GM18499 (cell line): ENCODE measurements at regions not wholly inside any gene's neighbourhood (a gene's known extent, or its start where the extent isn't known, plus 50 kb on each side); places are given as distances from the start of the nearest gene placed in this dataset.
"Not testable (repeated sequence)": the region's sequence is repeated elsewhere in the genome, so short reads cannot be mapped to it uniquely, and the experiment has no call there.

Source experiments
- ATAC-seq: cut with Tn5 transposase; IDR thresholded peaks from one replicate; pipeline ENCODE4 v1.9.1; 2021; ENCODE audit warnings: moderate number of reproducible peaks; ENCODE audit not compliant: insufficient read depth, unreplicated experiment

GRCh38 chr10:106114656-106115186 is 1049.8 kb downstream of the SORCS1 start:
- ATAC-seq, result no peak

GRCh38 chr10:106111246-106111645 is 1053.3 kb downstream of the SORCS1 start:
- ATAC-seq, result no peak

GRCh38 chr10:106107706-106108105 is 1056.8 kb downstream of the SORCS1 start:
- ATAC-seq, result no peak

- ATAC-seq, result no peak
These were observed 1058.4 kb downstream of the SORCS1 start for GRCh38 chr10:106106114-106106513.

- no peak for ATAC-seq
These were observed 1074.7 kb downstream of the SORCS1 start for GRCh38 chr10:106089855-106090254.

- no peak for ATAC-seq
These were observed 1078.1 kb downstream of the SORCS1 start for GRCh38 chr10:106086391-106086790.

GRCh38 chr10:106083572-106083971 is 1080.9 kb downstream of the SORCS1 start:
- no peak for ATAC-seq

- no peak for ATAC-seq
These were observed 1081.6 kb downstream of the SORCS1 start for GRCh38 chr10:106082865-106083264.

GRCh38 chr10:106078895-106079576 is 1085.5 kb downstream of the SORCS1 start:
- no peak for ATAC-seq

GRCh38 chr10:106076496-106076895 is 1088.0 kb downstream of the SORCS1 start:
- ATAC-seq, result no peak

- no peak for ATAC-seq
These were observed 1111.4 kb downstream of the SORCS1 start for GRCh38 chr10:106053061-106053460.

GRCh38 chr10:106044503-106044902 is 1120.0 kb downstream of the SORCS1 start:
- ATAC-seq, result no peak

GRCh38 chr10:106043863-106044262 is 1120.6 kb downstream of the SORCS1 start:
- no peak for ATAC-seq

- ATAC-seq, result no peak
These were observed 1126.3 kb downstream of the SORCS1 start for GRCh38 chr10:106038246-106038645.

GRCh38 chr10:106033065-106033464 is 1131.4 kb downstream of the SORCS1 start:
- ATAC-seq, result no peak

- ATAC-seq, result no peak
These were observed 1132.0 kb downstream of the SORCS1 start for GRCh38 chr10:106032450-106033002.

GRCh38 chr10:106027240-106027639 is 1137.3 kb downstream of the SORCS1 start:
- no peak for ATAC-seq

GRCh38 chr10:106025208-106025811 is 1139.2 kb downstream of the SORCS1 start:
- ATAC-seq, result no peak

GRCh38 chr10:106023329-106023728 is 1141.2 kb downstream of the SORCS1 start:
- ATAC-seq, result no peak

- ATAC-seq, result not testable (repeated sequence)
These were observed 1144.9 kb downstream of the SORCS1 start for GRCh38 chr10:106019559-106019958.

GRCh38 chr10:106015369-106016199 is 1148.9 kb downstream of the SORCS1 start:
- ATAC-seq, result not testable (repeated sequence)
